HepG2 (cell line): ENCODE measurements at regions not wholly inside any gene's neighbourhood (a gene's known extent, or its start where the extent isn't known, plus 50 kb on each side); places are given as distances from the start of the nearest gene placed in this dataset.
"Not testable (repeated sequence)": the region's sequence is repeated elsewhere in the genome, so short reads cannot be mapped to it uniquely, and the experiment has no call there.

Experiments
- ATAC-seq: fragments of 200-7000 bp; cut with Tn5 transposase; 3 replicates; pipeline ENCODE4 v1.9.1; 2020; ENCODE audit warnings: mild to moderate bottlenecking, moderate library complexity
- BruUV-seq: library from RNA; stranded (reverse); fragments of 400-500 nt; replicated peaks from 2 replicates; lab custom pipeline; 2021; lab: Mats Ljungman, UMichigan
- CTCF ChIA-PET: fragments of 300-600 bp; formaldehyde crosslinking; extraction: SDS; loops from one replicate; lab custom pipeline; 2021; ENCODE audit warnings: low total read pairs, inconsistent platforms, low intra/inter-chr PET ratio; lab: Yijun Ruan, JAX
- POLR2A ChIA-PET: fragments of 350-600 bp; sonication (Branson Sonifier 250); formaldehyde crosslinking; loops from one replicate; lab custom pipeline; 2020; ENCODE audit warnings: antibody characterized with exemption, inconsistent platforms; lab: Yijun Ruan, JAX
- DNase-seq: peaks from one replicate; pipeline ENCODE4 v3.0.0-alpha.2; 2015; ENCODE audit warnings: low spot score
- FAIRE-seq: peaks from 3 replicates; lab custom pipeline; 2011; peaks lifted over from hg19 to GRCh38; lab: Jason Lieb, UNC
- H2AFZ ChIP-seq: one replicate; pipeline ENCODE4 v1.6.1; 2011; ENCODE audit warnings: low read length, inconsistent platforms
- H3K27ac ChIP-seq: fragments of 300-600 bp; 3 replicates; pipeline ENCODE4 v1.8.0; 2011; ENCODE audit warnings: mixed run types, mild to moderate bottlenecking, mixed read lengths, low read length, inconsistent platforms; ENCODE audit not compliant: insufficient read depth; ENCODE audit errors: extremely low read length
- H3K27me3 ChIP-seq, 2 experiments: fragments of 200-600 bp in 1 of 2; 2 replicates in 1 of 2; 3 replicates in 1 of 2; pipeline versions ENCODE4 v1.6.0 to v1.8.0; 2011; ENCODE audit warnings: low read length in 2 of 2, mild to moderate bottlenecking in 2 of 2, moderate library complexity in 2 of 2, inconsistent platforms in 1 of 2; ENCODE audit not compliant: insufficient read depth in 2 of 2, control insufficient read depth in 1 of 2
- H3K36me3 ChIP-seq, 2 experiments: fragments of 200-600 bp in 1 of 2; replicated peaks in 1 of 2; 2 replicates in 1 of 2; 3 replicates in 1 of 2; pipeline versions ENCODE4 v1.5.1 to v1.8.0; 2011; ENCODE audit warnings: low read length in 2 of 2, inconsistent platforms in 1 of 2; ENCODE audit not compliant: insufficient read depth in 2 of 2, control insufficient read depth in 1 of 2
- H3K4me1 ChIP-seq: 2 replicates; pipeline ENCODE4 v1.5.1; 2012; ENCODE audit warnings: low read length, inconsistent platforms; ENCODE audit not compliant: insufficient read depth
- H3K4me2 ChIP-seq: 2 replicates; pipeline ENCODE4 v1.6.0; 2011; ENCODE audit warnings: low read depth, low read length, inconsistent platforms
- H3K4me3 ChIP-seq, 3 experiments: fragments of 200-600 bp in 1 of 3; sonication (generic), shearing (Covaris generic) in 1 of 3; replicated peaks in 1 of 3; 2 replicates each; pipeline ENCODE4 v1.5.1; 2011 to 2016; ENCODE audit warnings: low read length in 3 of 3, inconsistent platforms in 2 of 3, low read depth in 2 of 3, mild to moderate bottlenecking in 2 of 3, control low read depth in 1 of 3, mixed read lengths in 1 of 3; ENCODE audit not compliant: insufficient read depth in 1 of 3
- H3K79me2 ChIP-seq: one replicate; pipeline ENCODE4 v1.6.1; 2011; ENCODE audit warnings: low read length, inconsistent platforms; ENCODE audit not compliant: insufficient read depth
- H3K9ac ChIP-seq: 2 replicates; pipeline ENCODE4 v1.6.0; 2011; ENCODE audit warnings: mild to moderate bottlenecking, low read depth, low read length, inconsistent platforms; ENCODE audit not compliant: insufficient read depth
- H3K9me3 ChIP-seq: 2 replicates; pipeline ENCODE4 v1.5.1; 2012; ENCODE audit warnings: mild to moderate bottlenecking, low read length
- H4K20me1 ChIP-seq: 2 replicates; pipeline ENCODE4 v1.6.0; 2011; ENCODE audit warnings: inconsistent platforms, mild to moderate bottlenecking, low read length, moderate library complexity; ENCODE audit not compliant: insufficient read depth
- FOXA1 ChIP-seq, 2 experiments: fragments of 450-650 bp in 1 of 2; sonication (generic) in 1 of 2; formaldehyde crosslinking in 1 of 2; IDR thresholded peaks; 2 replicates each; pipeline versions ENCODE4 v1.4.0 to v1.6.1; 2016 to 2020; ENCODE audit warnings: missing genetic modification reagents in 1 of 2
- GABPB1 ChIP-seq: IDR thresholded peaks from 2 replicates; pipeline ENCODE4 v1.6.1; 2016; ENCODE audit warnings: mild to moderate bottlenecking, missing genetic modification reagents, moderate library complexity, missing compliant biosample characterization
- PRPF4 ChIP-seq: fragments of 200-400 bp; formaldehyde crosslinking; IDR thresholded peaks from 2 replicates; pipeline ENCODE4 v1.6.1; 2016; ENCODE audit warnings: low read length, low read depth; ENCODE audit not compliant: poor library complexity, severe bottlenecking
- ZBED4 ChIP-seq: sonication (generic); formaldehyde crosslinking; IDR thresholded peaks from 2 replicates; pipeline ENCODE4 v1.4.0; 2020; ENCODE audit warnings: missing genetic modification reagents, borderline replicate concordance
- WGBS: methylation state at CpG from one replicate; pipeline ENCODE4 v1.1.6; 2017; ENCODE audit warnings: low lambda C conversion rate; 5-methylcytosine and 5-hydroxymethylcytosine counted together
- in situ Hi-C: cut with HindIII; loops from 2 replicates; pipeline ENCODE4 v1.10.0; 2017; ENCODE audit warnings: low pct_unique_long_range_greater_than_20kb; ENCODE audit not compliant: extremely low pct_ligation_motif_present
- intact Hi-C: fragments of 100-400 bp; cut with micrococcal nuclease; formaldehyde crosslinking; loops from one replicate; pipeline ENCODE4 v1.10.0; 2022; ENCODE audit not compliant: unreplicated experiment
- TF ChIP-seq, protein P1 (sequence below): sonication (generic); formaldehyde crosslinking; IDR thresholded peaks from 2 replicates; pipeline ENCODE4 v1.4.0; 2020; ENCODE audit warnings: missing genetic modification reagents, borderline replicate concordance
- TF ChIP-seq, protein P2 (sequence below): sonication (generic); formaldehyde crosslinking; IDR thresholded peaks from 2 replicates; pipeline ENCODE4 v1.9.0; 2021; ENCODE audit warnings: missing genetic modification reagents, borderline replicate concordance

DNA sequence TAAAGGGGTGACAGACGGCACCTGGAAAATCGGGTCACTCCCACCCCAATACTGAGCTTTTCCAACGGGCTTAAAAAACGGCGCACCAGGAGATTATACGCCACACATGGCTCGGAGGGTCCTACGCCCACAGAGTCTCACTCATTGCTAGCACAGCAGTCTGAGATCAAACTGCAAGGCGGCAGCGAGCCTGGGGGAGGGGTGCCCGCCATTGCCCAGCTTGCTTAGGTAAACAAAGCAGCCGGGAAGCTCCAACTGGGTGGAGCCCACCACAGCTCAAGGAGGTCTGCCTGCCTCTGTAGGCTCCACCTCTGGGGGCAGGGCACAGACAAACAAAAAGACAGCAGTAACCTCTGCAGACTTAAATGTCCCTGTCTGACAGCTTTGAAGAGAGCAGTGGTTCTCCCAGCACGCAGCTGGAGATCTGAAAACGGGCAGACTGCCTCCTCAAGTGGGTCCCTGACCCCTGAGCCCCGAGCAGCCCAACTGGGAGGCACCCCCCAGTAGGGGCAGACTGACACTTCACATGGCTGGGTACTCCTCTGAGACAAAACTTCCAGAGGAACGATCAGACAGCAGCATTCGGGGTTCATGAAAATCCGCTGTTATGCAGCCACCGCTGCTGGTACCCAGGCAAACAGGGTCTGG is 162.8 kb upstream of the GJE1 start:
- CTCF ChIA-PET; H2AFZ ChIP-seq; H3K36me3 ChIP-seq; H3K4me3 ChIP-seq; H3K9me3 ChIP-seq; H3K9ac ChIP-seq; DNase-seq; H3K27ac ChIP-seq; H3K27me3 ChIP-seq; ATAC-seq; FAIRE-seq; TF ChIP-seq FOXA1 (IDR thresholded peaks at IDR 0.05): not testable (repeated sequence)
- peak; percentile 52 for TF ChIP-seq FOXA1 (CRISPR knock-in tag; IDR thresholded peaks at IDR 0.05)
- TF ChIP-seq, protein P1, sequence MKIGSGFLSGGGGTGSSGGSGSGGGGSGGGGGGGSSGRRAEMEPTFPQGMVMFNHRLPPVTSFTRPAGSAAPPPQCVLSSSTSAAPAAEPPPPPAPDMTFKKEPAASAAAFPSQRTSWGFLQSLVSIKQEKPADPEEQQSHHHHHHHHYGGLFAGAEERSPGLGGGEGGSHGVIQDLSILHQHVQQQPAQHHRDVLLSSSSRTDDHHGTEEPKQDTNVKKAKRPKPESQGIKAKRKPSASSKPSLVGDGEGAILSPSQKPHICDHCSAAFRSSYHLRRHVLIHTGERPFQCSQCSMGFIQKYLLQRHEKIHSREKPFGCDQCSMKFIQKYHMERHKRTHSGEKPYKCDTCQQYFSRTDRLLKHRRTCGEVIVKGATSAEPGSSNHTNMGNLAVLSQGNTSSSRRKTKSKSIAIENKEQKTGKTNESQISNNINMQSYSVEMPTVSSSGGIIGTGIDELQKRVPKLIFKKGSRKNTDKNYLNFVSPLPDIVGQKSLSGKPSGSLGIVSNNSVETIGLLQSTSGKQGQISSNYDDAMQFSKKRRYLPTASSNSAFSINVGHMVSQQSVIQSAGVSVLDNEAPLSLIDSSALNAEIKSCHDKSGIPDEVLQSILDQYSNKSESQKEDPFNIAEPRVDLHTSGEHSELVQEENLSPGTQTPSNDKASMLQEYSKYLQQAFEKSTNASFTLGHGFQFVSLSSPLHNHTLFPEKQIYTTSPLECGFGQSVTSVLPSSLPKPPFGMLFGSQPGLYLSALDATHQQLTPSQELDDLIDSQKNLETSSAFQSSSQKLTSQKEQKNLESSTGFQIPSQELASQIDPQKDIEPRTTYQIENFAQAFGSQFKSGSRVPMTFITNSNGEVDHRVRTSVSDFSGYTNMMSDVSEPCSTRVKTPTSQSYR (CRISPR knock-in tag), result peak; percentile 62
- TF ChIP-seq, all 625 proteins: peak for 2; not testable (repeated sequence) for 623
- H3K4me1 ChIP-seq, in situ Hi-C loops, POLR2A ChIA-PET, BruUV-seq, intact Hi-C loops, H3K4me2 ChIP-seq, H3K79me2 ChIP-seq, H4K20me1 ChIP-seq: not testable (repeated sequence)
- 54% methylated on average over 18 of the region's 19 CpGs for WGBS

GRCh38 chr6:141969201-141969600 is 163.5 kb upstream of the GJE1 start:
- Histone ChIP-seq H3K27me3 (no peaks in the 10 kb centered on the region; a peak in 2 of 5 replicates), H3K27ac (no peak overlapping the region), H2AFZ (no peak overlapping the region), H3K36me3 (no peaks in the 10 kb centered on the region), H3K4me3 (no peak overlapping the region), H3K9me3 (no peaks in the 10 kb centered on the region), H3K4me1 (no peaks in the 10 kb centered on the region), H3K4me2 (no peak overlapping the region), H3K9ac (no peak overlapping the region), H4K20me1 (no peaks in the 10 kb centered on the region), H3K79me2 (no peaks in the 10 kb centered on the region)
- ATAC-seq (no peak), FAIRE-seq (no peak), DNase-seq (no peak)
- ChIA-PET POLR2A (no interaction called here), CTCF (no interaction called here)
- intact Hi-C loops, result no loop called here
- WGBS, result 70% methylated on average over 7 of the region's 7 CpGs
- no TSS peak for BruUV-seq
- in situ Hi-C loops, result no loop called here
- TF ChIP-seq PRPF4 (no peak), ZBED4 (no peak), GABPB1 (CRISPR knock-in tag) (no peak)
- TF ChIP-seq, protein P2, sequence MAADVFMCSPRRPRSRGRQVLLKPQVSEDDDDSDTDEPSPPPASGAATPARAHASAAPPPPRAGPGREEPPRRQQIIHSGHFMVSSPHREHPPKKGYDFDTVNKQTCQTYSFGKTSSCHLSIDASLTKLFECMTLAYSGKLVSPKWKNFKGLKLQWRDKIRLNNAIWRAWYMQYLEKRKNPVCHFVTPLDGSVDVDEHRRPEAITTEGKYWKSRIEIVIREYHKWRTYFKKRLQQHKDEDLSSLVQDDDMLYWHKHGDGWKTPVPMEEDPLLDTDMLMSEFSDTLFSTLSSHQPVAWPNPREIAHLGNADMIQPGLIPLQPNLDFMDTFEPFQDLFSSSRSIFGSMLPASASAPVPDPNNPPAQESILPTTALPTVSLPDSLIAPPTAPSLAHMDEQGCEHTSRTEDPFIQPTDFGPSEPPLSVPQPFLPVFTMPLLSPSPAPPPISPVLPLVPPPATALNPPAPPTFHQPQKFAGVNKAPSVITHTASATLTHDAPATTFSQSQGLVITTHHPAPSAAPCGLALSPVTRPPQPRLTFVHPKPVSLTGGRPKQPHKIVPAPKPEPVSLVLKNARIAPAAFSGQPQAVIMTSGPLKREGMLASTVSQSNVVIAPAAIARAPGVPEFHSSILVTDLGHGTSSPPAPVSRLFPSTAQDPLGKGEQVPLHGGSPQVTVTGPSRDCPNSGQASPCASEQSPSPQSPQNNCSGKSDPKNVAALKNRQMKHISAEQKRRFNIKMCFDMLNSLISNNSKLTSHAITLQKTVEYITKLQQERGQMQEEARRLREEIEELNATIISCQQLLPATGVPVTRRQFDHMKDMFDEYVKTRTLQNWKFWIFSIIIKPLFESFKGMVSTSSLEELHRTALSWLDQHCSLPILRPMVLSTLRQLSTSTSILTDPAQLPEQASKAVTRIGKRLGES, result no peak
